GM19035 (cell line): ENCODE measurements at regions not wholly inside any gene's neighbourhood (a gene's known extent, or its start where the extent isn't known, plus 50 kb on each side); places are given as distances from the start of the nearest gene placed in this dataset.

Experiments
- ATAC-seq: cut with Tn5 transposase; IDR thresholded peaks from one replicate; pipeline ENCODE4 v1.9.1; 2021; ENCODE audit not compliant: unreplicated experiment

GRCh38 chr13:29934531-29935308 is 84.3 kb upstream of the UBL3 start:
- no peak for ATAC-seq

GRCh38 chr13:29933401-29933800 is 83.0 kb upstream of the UBL3 start:
- ATAC-seq, result no peak

GRCh38 chr13:29931696-29932095 is 81.3 kb upstream of the UBL3 start:
- no peak for ATAC-seq

GRCh38 chr13:29929062-29929847 is 78.8 kb upstream of the UBL3 start:
- no peak for ATAC-seq

- no peak for ATAC-seq
These were observed 75.7 kb upstream of the UBL3 start for GRCh38 chr13:29926098-29926476.

GRCh38 chr13:29925457-29926097 is 75.2 kb upstream of the UBL3 start:
- no peak for ATAC-seq

- ATAC-seq, result no peak
These were observed 74.3 kb upstream of the UBL3 start for GRCh38 chr13:29924482-29925350.

- ATAC-seq, result no peak
These were observed 73.4 kb upstream of the UBL3 start for GRCh38 chr13:29923554-29924481.

GRCh38 chr13:29922896-29923295 is 72.5 kb upstream of the UBL3 start:
- no peak for ATAC-seq

GRCh38 chr13:29922281-29922821 is 71.9 kb upstream of the UBL3 start:
- ATAC-seq, result no peak

- ATAC-seq, result no peak
These were observed 71.1 kb upstream of the UBL3 start for GRCh38 chr13:29921542-29921941.

- ATAC-seq, result no peak
These were observed 69.7 kb upstream of the UBL3 start for GRCh38 chr13:29920025-29920643.

- no peak for ATAC-seq
These were observed 68.4 kb upstream of the UBL3 start for GRCh38 chr13:29918845-29919244.

- no peak for ATAC-seq
These were observed 67.2 kb upstream of the UBL3 start for GRCh38 chr13:29917650-29918049.

GRCh38 chr13:29914581-29914980 is 64.2 kb upstream of the UBL3 start:
- no peak for ATAC-seq

GRCh38 chr13:29911781-29912418 is 61.5 kb upstream of the UBL3 start:
- no peak for ATAC-seq

- ATAC-seq, result no peak
These were observed 59.7 kb upstream of the UBL3 start for GRCh38 chr13:29909975-29910674.

GRCh38 chr13:29909081-29909730 is 58.8 kb upstream of the UBL3 start:
- no peak for ATAC-seq
